PC-9 (cell line): ENCODE measurements at regions not wholly inside any gene's neighbourhood (a gene's known extent, or its start where the extent isn't known, plus 50 kb on each side); places are given as distances from the start of the nearest gene placed in this dataset.

Source experiments
- BruUV-seq: library from RNA; stranded (reverse); fragments of 400-500 nt; replicated peaks from 2 replicates; lab custom pipeline; 2021; lab: Mats Ljungman, UMichigan
- CTCF ChIA-PET: fragments of 300-600 bp; sonication (Branson Sonifier 250); formaldehyde crosslinking; loops from one replicate; lab custom pipeline; 2022; ENCODE audit warnings: antibody characterized with exemption; lab: Charles Lee
- POLR2A ChIA-PET: fragments of 300-600 bp; sonication (Branson Sonifier 250); formaldehyde crosslinking; loops from one replicate; lab custom pipeline; 2022; ENCODE audit warnings: antibody characterized with exemption; ENCODE audit not compliant: unreplicated experiment; lab: Charles Lee
- DNase-seq, 2 experiments: peaks; one replicate each; pipeline versions ENCODE4 v3.0.0 to v3.0.0-alpha.2; 2015 to 2022; ENCODE audit warnings: mixed read lengths in 1 of 2
- H2AFZ ChIP-seq: fragments of 200-600 bp; sonication (generic); 2 replicates; pipeline ENCODE4 v1.8.1; 2017; ENCODE audit warnings: antibody characterized with exemption
- H3F3A ChIP-seq: fragments of 200-600 bp; sonication (generic); 2 replicates; pipeline ENCODE4 v1.8.1; 2017; ENCODE audit warnings: antibody characterized with exemption, mild to moderate bottlenecking, low read depth; ENCODE audit not compliant: insufficient read depth
- H3K27ac ChIP-seq: fragments of 200-600 bp; sonication (generic); 2 replicates; pipeline ENCODE4 v1.6.1; 2016; ENCODE audit warnings: mixed run types
- H3K27me3 ChIP-seq: fragments of 200-600 bp; sonication (generic); 2 replicates; pipeline ENCODE4 v1.6.1; 2016; ENCODE audit warnings: low read depth, mixed run types; ENCODE audit not compliant: insufficient read depth
- H3K36me3 ChIP-seq: fragments of 200-600 bp; sonication (generic); 2 replicates; pipeline ENCODE4 v1.6.1; 2016; ENCODE audit warnings: low read depth, mixed run types
- H3K4me1 ChIP-seq: fragments of 200-600 bp; sonication (generic); replicated peaks from 2 replicates; pipeline ENCODE4 v1.6.1; 2016; ENCODE audit warnings: mixed run types; ENCODE audit not compliant: insufficient read depth
- H3K4me2 ChIP-seq: fragments of 200-600 bp; sonication (generic); 2 replicates; pipeline ENCODE4 v1.6.1; 2017; ENCODE audit warnings: mixed run types
- H3K4me3 ChIP-seq: fragments of 200-600 bp; sonication (generic); 2 replicates; pipeline ENCODE4 v1.6.1; 2016; ENCODE audit warnings: mixed run types
- H3K79me2 ChIP-seq: fragments of 200-600 bp; sonication (generic); 2 replicates; pipeline ENCODE4 v1.6.1; 2017; ENCODE audit warnings: low read depth, mixed run types
- H3K9me2 ChIP-seq: fragments of 200-600 bp; sonication (generic); 2 replicates; pipeline ENCODE4 v1.8.1; 2017; ENCODE audit warnings: mild to moderate bottlenecking; ENCODE audit not compliant: insufficient read depth
- H3K9me3 ChIP-seq: fragments of 200-600 bp; sonication (generic); 2 replicates; pipeline ENCODE4 v1.8.1; 2016; ENCODE audit warnings: low read depth; ENCODE audit not compliant: insufficient read depth
- H4K20me1 ChIP-seq: fragments of 200-600 bp; sonication (generic); 2 replicates; pipeline ENCODE4 v1.8.1; 2017; ENCODE audit not compliant: insufficient read depth
- CTCF ChIP-seq: fragments of 200-600 bp; sonication (generic); conservative IDR thresholded peaks from 2 replicates; pipeline ENCODE4 v1.6.1; 2017; ENCODE audit warnings: mixed run types, antibody characterized with exemption, mild to moderate bottlenecking, moderate library complexity
- EZH2 ChIP-seq: fragments of 200-600 bp; sonication (generic); IDR thresholded peaks from 2 replicates; pipeline ENCODE4 v1.8.0; 2017; ENCODE audit warnings: antibody characterized with exemption, low read depth
- intact Hi-C: fragments of 100-400 bp; cut with micrococcal nuclease; formaldehyde crosslinking; loops from one replicate; pipeline ENCODE4 v1.10.0; 2022; ENCODE audit not compliant: unreplicated experiment

- Histone ChIP-seq H2AFZ (no peak overlapping the region), H3F3A (peaks cover 11% of the 10 kb centered on the region; the same call in 1 of the 2 replicates), H3K79me2 (0 out of 2 replicates have a peak, but pooled peaks cover 4% of the 10 kb centered on the region), H3K9me3 (no peaks in the 10 kb centered on the region), H3K4me2 (peak overlapping the region; percentile 26), H3K9me2 (no peaks in the 10 kb centered on the region), H3K4me3 (no peak overlapping the region), H3K27me3 (no peaks in the 10 kb centered on the region), H3K36me3 (no peaks in the 10 kb centered on the region), H3K4me1 (peaks cover 16% of the 10 kb centered on the region), H3K27ac (peak overlapping the region; percentile 56), H4K20me1 (no peaks in the 10 kb centered on the region)
- peak; percentile 47 to 80 for DNase-seq
- CTCF ChIA-PET, result no interaction called here
- POLR2A ChIA-PET, result interaction anchor here (0.7 kb wide), 1 partner anchor 1990 kb away, joined by 3 read pairs; no protein-coding TSS in a partner anchor
- no TSS peak for BruUV-seq
- TF ChIP-seq CTCF (no peak), EZH2 (no peak)
- intact Hi-C loops, result no loop called here
Measured at GRCh38 chr12:67034110-67034879, 234.9 kb upstream of the CAND1 start.

GRCh38 chr12:67035121-67035520 is 234.0 kb upstream of the CAND1 start:
- Histone ChIP-seq H3K27me3 (no peaks in the 10 kb centered on the region), H3F3A (peaks cover 11% of the 10 kb centered on the region; the same call in 1 of the 2 replicates), H2AFZ (no peak overlapping the region), H4K20me1 (no peaks in the 10 kb centered on the region), H3K27ac (peak overlapping the region; percentile 56), H3K9me3 (no peaks in the 10 kb centered on the region), H3K9me2 (no peaks in the 10 kb centered on the region), H3K79me2 (0 out of 2 replicates have a peak, but pooled peaks cover 4% of the 10 kb centered on the region), H3K4me1 (peaks cover 22% of the 10 kb centered on the region), H3K4me3 (no peak overlapping the region), H3K4me2 (peak overlapping the region; percentile 26; the same call in 1 of the 2 replicates), H3K36me3 (no peaks in the 10 kb centered on the region)
- no TSS peak for BruUV-seq
- DNase-seq, result no peak
- intact Hi-C loops, result no loop called here
- ChIA-PET POLR2A (interaction anchor here (0.5 to 0.7 kb wide), 2 partner anchors 165 to 1989 kb away, joined by 3 read pairs; no protein-coding TSS in a partner anchor), CTCF (no interaction called here)
- TF ChIP-seq CTCF (no peak), EZH2 (no peak)

- Histone ChIP-seq H3F3A (peaks cover 11% of the 10 kb centered on the region; the same call in 1 of the 2 replicates), H3K79me2 (peaks cover 13% of the 10 kb centered on the region), H3K4me1 (peaks cover 42% of the 10 kb centered on the region), H3K27me3 (no peaks in the 10 kb centered on the region), H3K9me2 (no peaks in the 10 kb centered on the region), H4K20me1 (no peaks in the 10 kb centered on the region; the same call in 1 of the 2 replicates), H3K4me3 (no peak overlapping the region), H3K4me2 (no peak overlapping the region), H2AFZ (no peak overlapping the region), H3K27ac (no peak overlapping the region), H3K9me3 (no peaks in the 10 kb centered on the region), H3K36me3 (no peaks in the 10 kb centered on the region)
- ChIA-PET CTCF (no interaction called here), POLR2A (interaction anchor here (0.7 kb wide), 1 partner anchor 36 kb away, joined by 3 read pairs; no protein-coding TSS in a partner anchor)
- intact Hi-C loops, result no loop called here
- TF ChIP-seq CTCF, result no peak
- no peak for TF ChIP-seq EZH2
- BruUV-seq, result no TSS peak
- DNase-seq, result no peak
Measured at GRCh38 chr12:67038486-67038885, 230.7 kb upstream of the CAND1 start.
